Neutrophil (primary cell): ENCODE measurements at regions not wholly inside any gene's neighbourhood (a gene's known extent, or its start where the extent isn't known, plus 50 kb on each side); places are given as distances from the start of the nearest gene placed in this dataset.
"Not testable (repeated sequence)": the region's sequence is repeated elsewhere in the genome, so short reads cannot be mapped to it uniquely, and the experiment has no call there.

Experiments
- H3K27ac ChIP-seq: fragments of 200-600 bp; sonication (generic); 2 replicates; pipeline ENCODE4 v1.5.1; 2016; ENCODE audit warnings: mild to moderate bottlenecking, moderate library complexity
- H3K27me3 ChIP-seq: fragments of 200-600 bp; sonication (generic); 2 replicates; pipeline ENCODE4 v1.6.0; 2016; ENCODE audit warnings: mild to moderate bottlenecking
- H3K36me3 ChIP-seq: fragments of 200-600 bp; sonication (generic); 2 replicates; pipeline ENCODE4 v1.5.1; 2017
- H3K4me1 ChIP-seq, 2 experiments: fragments of 200-600 bp in 1 of 2; sonication (generic) in 1 of 2; 1 replicate in 1 of 2; 2 replicates in 1 of 2; pipeline versions ENCODE4 v1.5.1 to v1.6.1; 2013 to 2016; ENCODE audit warnings: low read depth in 1 of 2, low read length in 1 of 2, mild to moderate bottlenecking in 1 of 2, moderate library complexity in 1 of 2; ENCODE audit not compliant: control insufficient read depth in 1 of 2, insufficient read depth in 1 of 2
- H3K4me3 ChIP-seq, 2 experiments: fragments of 200-600 bp in 1 of 2; sonication (generic) in 1 of 2; 1 replicate in 1 of 2; 2 replicates in 1 of 2; pipeline ENCODE4 v1.5.1; 2013 to 2016; ENCODE audit warnings: low read depth in 1 of 2, low read length in 1 of 2, mild to moderate bottlenecking in 1 of 2, moderate library complexity in 1 of 2
- H3K9me3 ChIP-seq: fragments of 200-600 bp; sonication (generic); 2 replicates; pipeline ENCODE4 v1.5.1; 2016
- TF ChIP-seq, protein P1 (sequence below): fragments of 200-600 bp; sonication (generic); IDR thresholded peaks from 2 replicates; pipeline ENCODE4 v1.5.1; 2016; ENCODE audit warnings: antibody characterized with exemption

- no peak overlapping the region for H3K27ac ChIP-seq
- no peaks in the 10 kb centered on the region for H3K9me3 ChIP-seq
- TF ChIP-seq, protein P1, sequence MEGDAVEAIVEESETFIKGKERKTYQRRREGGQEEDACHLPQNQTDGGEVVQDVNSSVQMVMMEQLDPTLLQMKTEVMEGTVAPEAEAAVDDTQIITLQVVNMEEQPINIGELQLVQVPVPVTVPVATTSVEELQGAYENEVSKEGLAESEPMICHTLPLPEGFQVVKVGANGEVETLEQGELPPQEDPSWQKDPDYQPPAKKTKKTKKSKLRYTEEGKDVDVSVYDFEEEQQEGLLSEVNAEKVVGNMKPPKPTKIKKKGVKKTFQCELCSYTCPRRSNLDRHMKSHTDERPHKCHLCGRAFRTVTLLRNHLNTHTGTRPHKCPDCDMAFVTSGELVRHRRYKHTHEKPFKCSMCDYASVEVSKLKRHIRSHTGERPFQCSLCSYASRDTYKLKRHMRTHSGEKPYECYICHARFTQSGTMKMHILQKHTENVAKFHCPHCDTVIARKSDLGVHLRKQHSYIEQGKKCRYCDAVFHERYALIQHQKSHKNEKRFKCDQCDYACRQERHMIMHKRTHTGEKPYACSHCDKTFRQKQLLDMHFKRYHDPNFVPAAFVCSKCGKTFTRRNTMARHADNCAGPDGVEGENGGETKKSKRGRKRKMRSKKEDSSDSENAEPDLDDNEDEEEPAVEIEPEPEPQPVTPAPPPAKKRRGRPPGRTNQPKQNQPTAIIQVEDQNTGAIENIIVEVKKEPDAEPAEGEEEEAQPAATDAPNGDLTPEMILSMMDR = no peak
Observed at GRCh38 chr5:96293966-96294883, 138.8 kb downstream of the PCSK1 start.

GRCh38 chr5:96292582-96293247 lies 140.3 kb downstream of the PCSK1 start:
- Histone ChIP-seq H3K4me1 (peaks cover 40 to 47% of the 10 kb centered on the region in 2 experiments), H3K4me3 (no peak overlapping the region), H3K36me3 (no peaks in the 10 kb centered on the region), H3K27me3 (no peaks in the 10 kb centered on the region), H3K9me3 (no peaks in the 10 kb centered on the region), H3K27ac (no peak overlapping the region)
- TF ChIP-seq, protein P1 = no peak

More at GRCh38 chr5:96293966-96294883, 138.8 kb downstream of the PCSK1 start:
- no peak overlapping the region for H3K4me3 ChIP-seq
- H3K27me3 ChIP-seq = no peaks in the 10 kb centered on the region
- H3K4me1 ChIP-seq = peaks cover 41 to 50% of the 10 kb centered on the region in 2 experiments
- no peaks in the 10 kb centered on the region for H3K36me3 ChIP-seq

DNA sequence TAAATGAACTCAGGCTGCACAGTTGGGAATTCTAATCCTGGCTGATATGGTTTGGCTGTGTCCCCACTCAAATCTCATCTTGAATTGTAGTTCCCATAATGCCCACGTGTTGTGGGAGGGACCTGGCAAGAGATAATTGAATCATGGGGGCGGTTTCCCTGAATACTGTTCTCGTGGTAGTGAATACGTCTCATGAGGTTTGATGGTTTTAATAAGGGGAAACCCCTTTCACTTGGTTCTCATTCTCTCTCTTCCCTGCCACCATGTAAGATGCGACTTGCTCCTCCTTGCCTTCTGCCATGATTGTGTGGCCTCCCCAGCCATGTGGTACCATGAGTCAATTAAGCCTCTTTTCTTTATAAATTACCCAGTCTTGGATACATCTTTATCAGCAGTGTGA lies 143.8 kb downstream of the PCSK1 start:
- H3K4me1 ChIP-seq = peaks cover 18 to 21% of the 10 kb centered on the region in 2 experiments
- H3K27ac ChIP-seq, H3K27me3 ChIP-seq, H3K9me3 ChIP-seq, H3K4me3 ChIP-seq, H3K36me3 ChIP-seq: not testable (repeated sequence)

GRCh38 chr5:96288845-96289185 lies 144.2 kb downstream of the PCSK1 start:
- Histone ChIP-seq H3K4me3 (no peak overlapping the region), H3K27ac (no peak overlapping the region), H3K4me1 (peaks cover 18 to 20% of the 10 kb centered on the region in 2 experiments), H3K27me3 (no peaks in the 10 kb centered on the region), H3K36me3 (no peaks in the 10 kb centered on the region), H3K9me3 (no peaks in the 10 kb centered on the region)
- TF ChIP-seq, protein P1 = no peak

DNA sequence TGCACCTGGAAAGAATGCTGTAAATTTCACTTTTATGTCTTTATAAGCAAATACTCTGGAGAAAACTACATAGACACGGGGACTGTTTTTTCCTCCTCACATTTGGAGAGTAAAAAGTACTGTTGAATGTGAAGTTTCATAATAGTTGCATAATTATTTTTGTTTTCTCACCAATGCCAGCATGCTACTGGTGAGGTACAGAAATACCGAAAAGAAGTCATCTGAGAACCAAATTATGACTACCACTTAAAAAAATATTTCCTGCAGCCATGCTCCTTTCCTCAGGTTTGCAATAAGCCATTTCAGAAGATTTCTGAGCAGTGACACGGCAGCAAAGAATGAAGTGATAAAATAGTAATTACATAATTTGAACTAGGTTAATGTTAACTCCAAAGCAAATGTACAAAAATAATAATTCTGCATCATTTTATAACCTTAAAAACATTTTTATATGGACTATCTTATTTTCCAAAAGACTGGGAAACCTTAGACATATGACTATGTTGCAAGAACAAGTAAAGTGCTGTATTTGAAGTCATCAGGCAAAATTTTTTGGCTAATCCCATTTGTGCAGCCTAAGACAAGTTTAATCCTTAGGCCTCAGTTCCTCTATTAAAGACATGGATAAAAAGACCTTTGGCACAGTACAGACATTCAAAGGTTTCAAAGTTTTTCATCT lies 144.7 kb downstream of the PCSK1 start:
- Histone ChIP-seq H3K4me1 (peaks cover 18 to 20% of the 10 kb centered on the region in 2 experiments), H3K36me3 (no peaks in the 10 kb centered on the region), H3K4me3 (no peak overlapping the region), H3K27me3 (no peaks in the 10 kb centered on the region), H3K9me3 (no peaks in the 10 kb centered on the region), H3K27ac (no peak overlapping the region)
- TF ChIP-seq, protein P1 = no peak
